PFSK-1 (cell line): ENCODE measurements at regions not wholly inside any gene's neighbourhood (a gene's known extent, or its start where the extent isn't known, plus 50 kb on each side); places are given as distances from the start of the nearest gene placed in this dataset.

Source experiments
- FOXP2 ChIP-seq: optimal IDR thresholded peaks from 2 replicates; pipeline ENCODE3; 2011; ENCODE audit warnings: borderline replicate concordance, control low read depth, inconsistent platforms; ENCODE audit not compliant: insufficient read depth; ENCODE audit errors: extremely low read length, extremely low read depth
- POLR2AphosphoS5 ChIP-seq: IDR thresholded peaks from 2 replicates; pipeline ENCODE4 v1.6.1; 2012; ENCODE audit warnings: low read depth, mild to moderate bottlenecking, control low read depth, low read length, moderate library complexity
- SIN3A ChIP-seq: IDR thresholded peaks from 2 replicates; pipeline ENCODE4 v1.6.1; 2012; ENCODE audit warnings: mild to moderate bottlenecking, low read length, moderate library complexity, borderline replicate concordance; ENCODE audit not compliant: insufficient read depth
- TAF1 ChIP-seq: IDR thresholded peaks from 2 replicates; pipeline ENCODE4 v1.6.1; 2012; ENCODE audit warnings: low read length, control low read depth, borderline replicate concordance; ENCODE audit not compliant: insufficient read depth
- TF ChIP-seq, protein P1 (sequence below), 2 experiments: IDR thresholded peaks; 2 replicates each; pipeline versions ENCODE4 v1.6.1 to v1.8.0; 2011 to 2012; ENCODE audit warnings: low read depth in 2 of 2, low read length in 2 of 2, control low read depth in 1 of 2, inconsistent platforms in 1 of 2, mild to moderate bottlenecking in 1 of 2, moderate library complexity in 1 of 2; ENCODE audit not compliant: insufficient read depth in 1 of 2

DNA sequence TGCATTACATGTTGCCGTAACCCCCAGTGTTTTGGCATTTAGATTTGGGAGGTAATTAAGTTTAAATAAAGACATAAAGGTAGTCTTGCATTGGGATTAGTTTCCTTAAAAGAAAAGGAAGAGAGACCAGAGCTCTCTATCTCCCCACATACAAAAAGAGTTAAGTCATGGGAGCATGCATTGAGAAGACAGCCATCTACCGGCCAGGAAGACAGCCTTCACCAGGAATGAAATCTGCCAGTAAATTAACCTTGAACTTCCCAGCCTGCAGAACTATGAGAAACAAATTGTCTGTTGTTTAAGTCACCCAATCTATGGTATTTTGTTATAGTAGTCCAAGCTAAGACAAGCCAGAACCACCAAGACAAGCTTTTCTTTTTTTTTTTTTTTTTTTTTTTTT is 567.0 kb upstream of the CDH18 start:
- TF ChIP-seq FOXP2 (no peak), SIN3A (no peak), POLR2AphosphoS5 (no peak), TAF1 (no peak)
- TF ChIP-seq, protein P1, sequence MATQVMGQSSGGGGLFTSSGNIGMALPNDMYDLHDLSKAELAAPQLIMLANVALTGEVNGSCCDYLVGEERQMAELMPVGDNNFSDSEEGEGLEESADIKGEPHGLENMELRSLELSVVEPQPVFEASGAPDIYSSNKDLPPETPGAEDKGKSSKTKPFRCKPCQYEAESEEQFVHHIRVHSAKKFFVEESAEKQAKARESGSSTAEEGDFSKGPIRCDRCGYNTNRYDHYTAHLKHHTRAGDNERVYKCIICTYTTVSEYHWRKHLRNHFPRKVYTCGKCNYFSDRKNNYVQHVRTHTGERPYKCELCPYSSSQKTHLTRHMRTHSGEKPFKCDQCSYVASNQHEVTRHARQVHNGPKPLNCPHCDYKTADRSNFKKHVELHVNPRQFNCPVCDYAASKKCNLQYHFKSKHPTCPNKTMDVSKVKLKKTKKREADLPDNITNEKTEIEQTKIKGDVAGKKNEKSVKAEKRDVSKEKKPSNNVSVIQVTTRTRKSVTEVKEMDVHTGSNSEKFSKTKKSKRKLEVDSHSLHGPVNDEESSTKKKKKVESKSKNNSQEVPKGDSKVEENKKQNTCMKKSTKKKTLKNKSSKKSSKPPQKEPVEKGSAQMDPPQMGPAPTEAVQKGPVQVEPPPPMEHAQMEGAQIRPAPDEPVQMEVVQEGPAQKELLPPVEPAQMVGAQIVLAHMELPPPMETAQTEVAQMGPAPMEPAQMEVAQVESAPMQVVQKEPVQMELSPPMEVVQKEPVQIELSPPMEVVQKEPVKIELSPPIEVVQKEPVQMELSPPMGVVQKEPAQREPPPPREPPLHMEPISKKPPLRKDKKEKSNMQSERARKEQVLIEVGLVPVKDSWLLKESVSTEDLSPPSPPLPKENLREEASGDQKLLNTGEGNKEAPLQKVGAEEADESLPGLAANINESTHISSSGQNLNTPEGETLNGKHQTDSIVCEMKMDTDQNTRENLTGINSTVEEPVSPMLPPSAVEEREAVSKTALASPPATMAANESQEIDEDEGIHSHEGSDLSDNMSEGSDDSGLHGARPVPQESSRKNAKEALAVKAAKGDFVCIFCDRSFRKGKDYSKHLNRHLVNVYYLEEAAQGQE (IDR thresholded peaks at IDR 0.05; ENCODE audit: insufficient read depth in 1 of 2, low read depth in 2 of 2, low read length in 2 of 2) = no peak

- TF ChIP-seq TAF1 = no peak
Observed at GRCh38 chr5:20554001-20554400, 566.0 kb upstream of the CDH18 start.

DNA sequence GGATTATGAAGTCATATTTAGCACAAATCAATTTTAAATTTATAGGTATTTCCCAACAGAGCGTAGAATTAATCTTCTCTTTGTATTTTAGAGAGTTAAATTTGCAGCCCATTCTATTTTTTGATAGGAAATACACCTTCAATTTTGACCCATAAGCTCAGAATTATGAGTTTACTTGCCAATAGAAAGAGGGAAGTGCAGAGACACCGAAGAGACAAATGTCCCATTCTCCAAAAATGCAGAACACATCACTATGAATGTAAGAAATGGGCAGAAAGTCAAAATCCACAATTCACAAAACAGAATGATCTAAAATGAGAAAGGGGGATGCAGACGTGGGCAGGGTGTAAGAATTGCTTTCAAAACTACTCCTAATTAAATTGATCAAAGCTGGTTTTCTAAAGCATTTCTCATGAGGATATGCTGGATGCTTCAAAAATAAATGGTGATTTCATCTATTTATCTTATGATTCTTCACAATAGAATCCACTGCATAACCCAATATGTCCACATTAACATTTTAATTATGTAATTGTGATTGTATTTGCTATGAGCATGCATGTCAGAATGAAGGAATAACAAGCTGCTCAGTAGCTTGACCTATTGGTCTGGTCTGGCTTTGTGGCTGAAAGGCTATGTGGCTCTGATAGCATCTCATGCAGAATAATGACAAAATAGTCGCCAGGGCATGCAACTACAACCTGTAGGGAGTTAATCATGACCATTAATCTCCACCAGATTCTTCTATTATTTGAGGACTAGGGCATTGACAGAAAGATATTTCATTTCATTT is 550.1 kb upstream of the CDH18 start:
- no peak for TF ChIP-seq TAF1
- no peak for TF ChIP-seq SIN3A
- no peak for TF ChIP-seq FOXP2
- TF ChIP-seq POLR2AphosphoS5 = no peak
- TF ChIP-seq, protein P1 (IDR thresholded peaks at IDR 0.05; ENCODE audit: insufficient read depth in 1 of 2, low read depth in 2 of 2, low read length in 2 of 2) = no peak

DNA sequence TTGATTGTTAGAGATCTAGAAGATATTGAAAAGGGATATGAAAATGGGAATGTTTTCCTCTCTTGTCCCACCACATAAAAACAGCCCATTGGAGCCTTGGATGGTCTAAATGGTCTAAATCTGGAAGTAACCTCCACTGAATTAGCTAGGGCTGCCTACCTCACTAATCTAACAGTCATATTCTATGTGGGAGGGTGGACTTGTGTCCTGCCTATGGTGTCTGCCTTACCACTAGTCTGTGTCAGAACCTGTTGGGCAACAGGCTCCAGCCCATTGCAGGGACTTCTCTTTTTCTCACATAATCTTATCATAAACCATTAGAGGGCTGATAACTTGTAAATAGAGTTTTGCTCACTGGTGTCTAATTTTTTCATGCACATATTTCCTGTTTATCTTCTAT is 548.8 kb upstream of the CDH18 start:
- no peak for TF ChIP-seq FOXP2
- TF ChIP-seq SIN3A = no peak
- TF ChIP-seq TAF1 = no peak
- TF ChIP-seq POLR2AphosphoS5 = no peak
- TF ChIP-seq, protein P1 (IDR thresholded peaks at IDR 0.05; ENCODE audit: insufficient read depth in 1 of 2, low read depth in 2 of 2, low read length in 2 of 2) = no peak

DNA sequence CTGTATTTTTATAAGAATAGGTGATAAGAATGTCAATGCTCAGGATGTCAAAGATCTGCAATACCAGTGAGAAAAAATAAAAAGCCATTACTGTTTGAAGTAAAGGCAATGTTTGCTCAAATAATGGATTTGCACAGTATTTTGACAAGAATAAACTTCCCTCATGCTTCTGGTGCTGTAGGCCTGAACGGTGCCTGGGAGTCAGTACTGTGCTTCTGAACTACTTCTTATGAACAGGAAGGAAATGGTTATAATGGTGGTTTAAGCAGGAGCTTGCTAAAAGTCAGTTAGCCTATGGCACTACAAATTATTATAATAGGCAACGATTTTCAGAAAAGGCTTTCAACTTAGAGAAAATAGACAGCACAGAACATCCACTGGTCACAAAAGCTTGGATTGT is 548.3 kb upstream of the CDH18 start:
- TF ChIP-seq FOXP2 (no peak), SIN3A (no peak), TAF1 (no peak), POLR2AphosphoS5 (no peak)
- TF ChIP-seq, protein P1 (IDR thresholded peaks at IDR 0.05; ENCODE audit: insufficient read depth in 1 of 2, low read depth in 2 of 2, low read length in 2 of 2) = no peak
